Medulla oblongata (tissue), 1 donor: ENCODE measurements at regions not wholly inside any gene's neighbourhood (a gene's known extent, or its start where the extent isn't known, plus 50 kb on each side); places are given as distances from the start of the nearest gene placed in this dataset.
"Not testable (repeated sequence)": the region's sequence is repeated elsewhere in the genome, so short reads cannot be mapped to it uniquely, and the experiment has no call there.

Source experiments
- DNase-seq: peaks from one replicate; pipeline ENCODE4 v3.0.0-alpha.2; 2015; ENCODE audit errors: extremely low spot score

GRCh38 chr10:21141946-21142492, 244.9 kb upstream of the NEBL start:
- peak; percentile 62 for DNase-seq

GRCh38 chr10:21138769-21139340, 241.7 kb upstream of the NEBL start:
- DNase-seq: no peak

GRCh38 chr10:21135023-21135931, 238.2 kb upstream of the NEBL start:
- DNase-seq: peak; percentile 65

GRCh38 chr10:21134645-21135022, 237.5 kb upstream of the NEBL start:
- DNase-seq: no peak

- DNase-seq: no peak
These were observed 233.8 kb upstream of the NEBL start for GRCh38 chr10:21130683-21131442.

GRCh38 chr10:21130108-21130507, 233.0 kb upstream of the NEBL start:
- DNase-seq: no peak

- DNase-seq: no peak
These were observed 228.5 kb upstream of the NEBL start for GRCh38 chr10:21125471-21126228.

GRCh38 chr10:21122907-21123306, 225.8 kb upstream of the NEBL start:
- no peak for DNase-seq

- DNase-seq: not testable (repeated sequence)
These were observed 224.7 kb upstream of the NEBL start for GRCh38 chr10:21121822-21122221.

GRCh38 chr10:21114683-21115082, 217.6 kb upstream of the NEBL start:
- DNase-seq: no peak

GRCh38 chr10:21110358-21110757, 213.2 kb upstream of the NEBL start:
- DNase-seq: no peak

- DNase-seq: not testable (repeated sequence)
These were observed 209.8 kb upstream of the NEBL start for GRCh38 chr10:21106931-21107330.

GRCh38 chr10:21105331-21105730, 208.2 kb upstream of the NEBL start:
- DNase-seq: not testable (repeated sequence)

- no peak for DNase-seq
These were observed 203.9 kb upstream of the NEBL start for GRCh38 chr10:21100871-21101514.

GRCh38 chr10:21100190-21100589, 203.1 kb upstream of the NEBL start:
- no peak for DNase-seq

GRCh38 chr10:21099291-21100062, 202.4 kb upstream of the NEBL start:
- DNase-seq: no peak

GRCh38 chr10:21097926-21098355, 200.8 kb upstream of the NEBL start:
- DNase-seq: no peak

GRCh38 chr10:21095494-21096055, 198.5 kb upstream of the NEBL start:
- DNase-seq: no peak

- no peak for DNase-seq
These were observed 198.0 kb upstream of the NEBL start for GRCh38 chr10:21095073-21095472.
